ENCODE measurements at regions not wholly inside any gene's neighbourhood (a gene's known extent, or its start where the extent isn't known, plus 50 kb on each side); places are given as distances from the start of the nearest gene placed in this dataset.
"Not testable (repeated sequence)": the region's sequence is repeated elsewhere in the genome, so short reads cannot be mapped to it uniquely, and the experiment has no call there.

DNA sequence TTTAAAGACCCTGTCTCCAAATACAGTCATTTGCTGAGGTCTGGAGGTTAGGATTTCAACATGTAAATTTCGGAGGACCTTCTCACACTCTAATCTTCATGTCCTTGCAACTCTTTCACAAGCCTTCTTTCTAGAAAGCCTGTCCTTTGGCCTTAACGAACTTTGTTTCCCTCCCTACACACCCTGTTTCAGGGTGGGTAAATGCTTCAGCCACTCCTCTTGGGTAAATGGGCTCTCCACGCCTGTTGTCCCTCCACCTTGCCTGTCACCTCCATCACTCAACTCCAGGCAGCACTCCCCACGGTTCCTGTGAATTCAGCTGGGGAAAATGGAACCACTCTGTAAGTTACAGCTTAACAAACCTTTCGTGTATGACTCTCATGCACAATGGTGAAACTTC lies 84.0 kb upstream of the COG2 start:
- no peak for DNase-seq (ENCODE audit: low read depth in 2 of 3, low spot score in 2 of 3)

DNA sequence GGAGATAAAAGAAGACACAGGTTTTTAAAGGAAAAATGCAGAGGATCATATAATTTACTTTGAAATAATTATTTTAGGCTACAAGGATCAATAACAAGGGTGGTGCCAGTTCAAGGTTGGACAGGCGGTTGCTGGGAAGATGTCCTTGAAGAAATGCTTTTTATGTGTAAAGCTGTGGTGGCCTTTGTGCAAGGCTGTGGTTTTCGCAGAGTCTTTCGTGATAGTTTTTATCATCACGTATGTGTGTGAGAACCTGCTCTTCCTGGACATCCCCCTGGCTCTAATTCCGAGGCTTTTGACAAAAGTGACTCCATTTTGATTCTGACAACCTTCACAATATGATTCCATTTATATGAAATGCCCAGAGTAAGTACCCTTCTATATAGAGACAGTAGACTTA lies 85.8 kb upstream of the COG2 start:
- DNase-seq (ENCODE audit: low read depth in 2 of 3, low spot score in 2 of 3) = no peak

GRCh38 chr1:230555814-230556213 lies 86.5 kb upstream of the COG2 start:
- DNase-seq (ENCODE audit: low read depth in 2 of 3, low spot score in 2 of 3) = no peak

- no peak for DNase-seq (ENCODE audit: low read depth in 2 of 3, low spot score in 2 of 3)
Measured at GRCh38 chr1:230552880-230553279, 89.4 kb upstream of the COG2 start.

- not testable (repeated sequence) for DNase-seq (ENCODE audit: low read depth in 2 of 3, low spot score in 2 of 3)
Measured at GRCh38 chr1:230550945-230551344, 91.3 kb upstream of the COG2 start.

- DNase-seq (ENCODE audit: low read depth in 2 of 3, low spot score in 2 of 3) = no peak
Measured at GRCh38 chr1:230550428-230550827, 91.9 kb upstream of the COG2 start.

DNA sequence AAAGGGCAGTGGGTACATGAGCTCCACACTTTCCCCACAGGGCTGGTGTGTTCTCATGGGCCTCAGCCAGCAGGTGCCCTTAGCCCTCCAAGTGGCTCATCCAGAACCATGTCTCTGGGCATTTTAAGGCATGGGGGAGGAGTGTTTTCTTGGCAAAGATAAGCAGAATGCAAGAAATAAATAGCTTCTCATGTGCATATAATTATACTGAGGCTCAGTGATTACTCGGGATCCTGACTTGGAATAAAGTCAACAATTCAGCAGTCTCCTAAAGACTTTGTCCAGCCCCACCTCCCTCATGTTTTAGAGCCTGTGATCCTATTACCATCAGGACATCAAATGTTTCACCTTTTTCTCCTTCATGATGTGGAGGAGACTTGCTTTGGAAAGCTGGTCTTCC lies 92.7 kb upstream of the COG2 start:
- DNase-seq (ENCODE audit: low read depth in 2 of 3, low spot score in 2 of 3) = no peak

DNA sequence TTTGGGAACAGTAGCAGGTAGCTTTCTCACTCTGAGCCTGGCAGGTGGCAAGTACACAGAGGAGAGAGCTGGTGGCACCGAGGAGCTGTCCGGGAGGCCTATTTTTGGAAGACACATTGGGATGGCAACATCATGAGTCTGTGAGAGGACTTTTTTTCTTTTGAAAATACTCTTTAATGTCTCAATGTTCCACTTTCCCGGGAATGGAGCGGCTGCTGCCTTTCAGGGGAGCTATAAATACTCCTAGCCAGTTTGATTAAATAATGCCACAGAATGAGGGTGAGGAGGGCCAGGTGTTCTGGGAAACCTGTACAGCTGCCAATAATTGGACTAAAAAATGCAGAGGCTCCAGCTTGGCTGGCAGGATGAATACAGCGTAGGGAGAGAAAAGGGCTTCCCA lies 93.3 kb upstream of the COG2 start:
- no peak for DNase-seq (ENCODE audit: low read depth in 2 of 3, low spot score in 2 of 3)

- no peak for DNase-seq (ENCODE audit: low read depth in 2 of 3, low spot score in 2 of 3)
Measured at GRCh38 chr1:230548357-230548756, 93.9 kb upstream of the COG2 start.

GRCh38 chr1:230545181-230545580 lies 97.1 kb upstream of the COG2 start:
- DNase-seq (ENCODE audit: low read depth in 2 of 3, low spot score in 2 of 3) = no peak

DNA sequence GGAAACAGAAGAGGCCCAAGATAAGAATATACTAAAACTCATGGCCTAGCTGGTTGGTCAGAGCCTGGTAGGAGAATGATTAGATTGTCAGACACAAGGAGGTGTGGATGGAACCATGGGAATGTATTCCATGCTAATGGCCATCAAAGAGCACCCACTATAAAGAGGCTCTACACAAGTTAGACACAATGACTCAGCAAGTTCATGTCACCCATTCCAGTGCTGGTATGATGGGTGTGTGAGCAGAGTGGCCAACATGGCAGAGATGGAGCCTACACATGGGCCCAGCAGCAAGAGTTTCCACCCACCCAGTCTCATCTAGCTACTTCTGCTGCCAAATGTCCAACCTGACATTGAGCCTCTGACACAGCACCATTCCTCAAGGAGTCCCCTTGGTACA lies 97.5 kb upstream of the COG2 start:
- no peak for DNase-seq (ENCODE audit: low read depth in 2 of 3, low spot score in 2 of 3)

GRCh38 chr1:230543085-230543484 lies 99.2 kb upstream of the COG2 start:
- DNase-seq (ENCODE audit: low read depth in 2 of 3, low spot score in 2 of 3) = no peak

DNA sequence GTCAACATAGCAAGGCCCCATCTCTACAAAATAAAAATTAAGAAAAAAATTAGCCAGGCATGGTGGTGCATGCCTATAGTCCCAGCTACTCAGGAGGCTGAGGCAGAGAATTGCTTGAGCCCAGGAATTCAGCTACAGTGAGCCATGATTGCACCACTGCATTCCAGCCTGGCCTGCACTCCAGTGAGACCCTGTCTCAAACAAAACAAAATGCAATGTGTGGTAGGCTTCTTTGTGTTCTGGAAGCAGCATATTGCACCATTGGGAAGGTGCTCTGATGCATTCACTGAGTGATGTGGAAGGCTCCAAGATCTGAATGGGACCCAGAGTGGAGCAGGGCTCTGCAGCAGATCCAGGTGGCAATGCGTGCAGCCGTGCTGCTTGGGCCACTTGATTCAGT lies 99.6 kb upstream of the COG2 start:
- no peak for DNase-seq (ENCODE audit: low read depth in 2 of 3, low spot score in 2 of 3)

DNA sequence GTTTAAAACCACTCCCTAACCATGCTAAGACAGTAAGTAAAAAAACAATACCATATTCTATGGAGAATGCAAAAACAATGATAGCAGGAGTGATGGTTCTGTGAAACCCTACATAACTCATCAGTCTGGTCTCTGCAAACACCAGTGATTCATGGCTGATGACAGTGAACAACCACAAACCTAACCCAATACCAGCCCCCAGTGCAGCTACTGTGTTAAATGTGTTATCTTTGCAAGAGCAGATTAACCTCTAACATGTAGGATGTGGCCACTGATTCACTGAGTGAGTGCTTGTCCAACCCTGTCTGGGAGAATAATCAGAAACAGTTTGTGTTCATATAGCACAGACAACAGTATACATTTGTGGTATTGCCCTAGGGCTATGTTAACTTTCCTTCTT lies 100.2 kb upstream of the COG2 start:
- DNase-seq (ENCODE audit: low read depth in 2 of 3, low spot score in 2 of 3) = no peak

DNA sequence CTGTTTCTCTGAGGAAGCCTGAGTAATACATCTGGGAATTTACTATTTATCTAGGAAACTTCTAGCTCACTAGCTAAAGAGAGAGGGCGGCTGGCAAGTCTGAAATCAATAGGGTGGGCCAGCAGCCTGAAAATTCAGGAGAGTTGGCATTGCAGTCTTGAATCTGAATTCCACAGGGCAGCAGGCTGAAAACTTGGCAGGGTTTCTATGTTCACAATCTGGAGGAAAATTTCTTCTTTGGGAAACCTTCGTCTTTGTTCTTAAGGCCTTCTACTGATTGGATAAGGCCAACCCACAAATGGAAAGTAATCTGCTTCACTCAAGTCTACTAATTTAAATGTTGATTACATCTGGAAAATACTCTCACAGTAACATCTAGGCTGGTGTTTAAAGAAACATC lies 101.0 kb upstream of the COG2 start:
- DNase-seq (ENCODE audit: low read depth in 2 of 3, low spot score in 2 of 3) = no peak

GRCh38 chr1:230540421-230541155 lies 101.7 kb upstream of the COG2 start:
- DNase-seq (ENCODE audit: low read depth in 2 of 3, low spot score in 2 of 3) = no peak

DNA sequence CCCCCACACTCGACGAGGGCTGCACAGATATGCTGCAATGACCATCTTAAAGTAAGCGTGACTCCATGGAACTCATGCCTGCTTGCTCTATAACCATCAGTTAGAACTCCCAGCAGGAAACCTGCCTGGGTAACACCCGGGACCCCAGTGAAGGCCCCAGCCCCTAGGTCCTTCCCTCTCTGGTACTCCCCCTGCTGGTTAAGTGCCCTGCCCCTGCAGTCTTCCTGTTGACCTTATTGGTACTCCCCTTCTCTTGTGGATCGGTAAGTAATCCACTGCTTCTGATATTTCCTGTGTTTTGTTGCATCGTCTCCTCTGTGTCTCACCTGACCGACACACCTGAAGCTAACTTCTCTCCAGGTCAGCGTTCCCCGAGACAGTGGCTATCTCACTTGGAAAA lies 104.8 kb upstream of the COG2 start:
- DNase-seq (ENCODE audit: low read depth in 2 of 3, low spot score in 2 of 3) = no peak

DNA sequence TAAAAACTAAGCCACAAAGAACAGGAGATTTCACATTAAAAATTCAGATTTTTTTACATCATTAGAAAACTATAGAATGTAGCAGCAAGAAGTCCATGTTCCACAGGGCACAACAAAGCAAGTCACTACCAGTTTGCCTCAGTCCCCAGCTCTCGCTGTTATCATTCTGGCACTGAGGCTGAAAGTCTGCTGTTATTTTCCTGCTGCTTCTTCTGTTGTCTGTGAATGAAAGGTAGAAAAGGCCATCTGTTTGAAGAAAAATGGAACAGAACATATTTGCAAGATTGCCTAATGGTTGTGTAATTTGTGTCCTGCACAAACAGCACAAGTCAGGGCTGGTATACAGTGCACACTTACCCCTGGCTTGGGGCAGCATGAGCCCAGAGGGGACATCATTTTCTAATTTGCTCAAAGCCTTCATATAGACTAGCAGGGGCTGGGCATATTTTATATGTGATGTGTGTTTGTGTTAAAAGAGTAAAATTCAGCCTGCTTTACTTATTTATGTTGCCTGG lies 105.6 kb upstream of the COG2 start:
- no peak for DNase-seq (ENCODE audit: low read depth in 2 of 3, low spot score in 2 of 3)

DNA sequence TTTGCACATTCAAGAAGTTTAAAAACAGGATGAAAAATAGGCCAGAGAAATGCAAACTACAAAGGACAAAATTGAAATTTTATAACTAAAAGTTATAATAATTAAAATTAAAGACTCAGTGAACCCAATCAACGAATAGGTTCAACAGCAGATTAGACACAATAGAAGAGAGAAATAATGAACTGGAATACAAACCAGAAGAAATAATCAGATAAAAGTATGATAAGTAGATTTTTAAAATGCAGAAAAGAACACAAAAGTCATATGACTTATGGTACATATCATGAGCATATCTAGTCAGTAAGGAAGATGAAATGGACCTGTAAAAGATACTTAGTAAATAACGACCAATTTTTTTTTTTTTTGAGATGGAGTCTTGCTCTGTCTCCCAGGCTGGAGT lies 108.1 kb upstream of the COG2 start:
- DNase-seq (ENCODE audit: low read depth in 2 of 3, low spot score in 2 of 3) = no peak

DNA sequence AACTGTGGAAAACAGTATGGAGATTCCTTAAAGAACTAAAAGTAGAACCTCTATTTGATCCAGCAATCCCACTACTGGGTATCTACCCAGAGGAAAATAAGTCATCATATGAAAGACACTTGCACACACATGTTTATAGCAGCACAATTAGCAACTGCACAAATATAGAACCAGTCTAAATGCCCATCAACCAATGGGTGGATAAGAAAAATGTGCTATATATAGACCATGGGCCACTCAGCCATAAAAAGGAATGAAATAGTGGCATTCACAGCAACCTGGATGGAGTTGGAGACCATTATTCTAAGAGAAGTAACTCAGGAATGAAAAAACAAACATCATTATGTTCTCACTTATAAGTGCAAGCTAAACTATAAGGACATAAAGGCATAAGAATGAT lies 105.0 kb upstream of the PGBD5 start:
- no peak for DNase-seq (ENCODE audit: low read depth in 2 of 3, low spot score in 2 of 3)

GRCh38 chr1:230519246-230519645 lies 93.1 kb upstream of the PGBD5 start:
- DNase-seq (ENCODE audit: low read depth in 2 of 3, low spot score in 2 of 3) = no peak

DNA sequence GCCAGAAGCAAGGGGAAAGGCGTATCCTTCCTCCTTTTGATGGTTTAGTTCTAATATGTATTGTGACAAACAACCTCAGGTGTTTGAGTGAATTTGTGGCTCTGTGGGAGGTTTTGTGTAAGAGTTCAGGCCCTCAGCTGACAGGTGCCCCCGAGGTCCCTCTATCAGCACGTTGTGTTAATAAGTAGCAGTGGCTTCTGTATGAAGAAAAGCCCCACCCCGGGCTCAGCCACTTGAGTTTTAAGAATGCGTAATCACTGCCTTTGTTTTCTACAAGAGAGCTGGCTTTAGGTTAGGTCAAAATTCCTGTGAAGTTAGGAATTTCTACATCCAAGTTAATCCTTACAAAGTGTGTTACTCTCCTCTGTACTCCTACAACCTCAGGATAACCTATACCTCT lies 92.4 kb upstream of the PGBD5 start:
- DNase-seq (ENCODE audit: low read depth in 2 of 3, low spot score in 2 of 3) = no peak

GRCh38 chr1:230517786-230518185 lies 91.7 kb upstream of the PGBD5 start:
- DNase-seq (ENCODE audit: low read depth in 2 of 3, low spot score in 2 of 3) = no peak

Data from hematopoietic multipotent progenitor cell (in vitro differentiated cells).